Astrocyte of the spinal cord (primary cell): ENCODE measurements at regions not wholly inside any gene's neighbourhood (a gene's known extent, or its start where the extent isn't known, plus 50 kb on each side); places are given as distances from the start of the nearest gene placed in this dataset.

Source experiments
- DNase-seq: peaks from one replicate; pipeline ENCODE4 v3.0.0; 2011; ENCODE audit warnings: low read depth, low spot score
- H3K4me3 ChIP-seq: 2 replicates; pipeline ENCODE4 v1.5.1; 2011; ENCODE audit warnings: low read depth, mild to moderate bottlenecking, low read length, moderate library complexity
- CTCF ChIP-seq: IDR thresholded peaks from 2 replicates; pipeline ENCODE4 v1.5.1; 2012; ENCODE audit warnings: low read depth, mild to moderate bottlenecking, low read length, inconsistent platforms
- in situ Hi-C: cut with HindIII; loops from 2 replicates; pipeline ENCODE4 v1.10.0; 2017; ENCODE audit warnings: low sequenced_read_pairs

- in situ Hi-C loops: no loop called here
- no peak overlapping the region for H3K4me3 ChIP-seq
- TF ChIP-seq CTCF: no peak
- no peak for DNase-seq
These were observed 989.4 kb upstream of the NXPH2 start for GRCh38 chr2:139769633-139770032.

- DNase-seq: no peak
- in situ Hi-C loops: no loop called here
- no peak for TF ChIP-seq CTCF
- H3K4me3 ChIP-seq: no peak overlapping the region
These were observed 983.5 kb upstream of the NXPH2 start for GRCh38 chr2:139763705-139764104.

- H3K4me3 ChIP-seq: no peak overlapping the region
- no peak for TF ChIP-seq CTCF
- no peak for DNase-seq
- in situ Hi-C loops: no loop called here
These were observed 978.9 kb upstream of the NXPH2 start for GRCh38 chr2:139759000-139759505.

GRCh38 chr2:139746901-139747300 lies 966.7 kb upstream of the NXPH2 start:
- in situ Hi-C loops: no loop called here
- no peak for DNase-seq
- no peak for TF ChIP-seq CTCF
- no peak overlapping the region for H3K4me3 ChIP-seq

- TF ChIP-seq CTCF: no peak
- in situ Hi-C loops: no loop called here
- no peak for DNase-seq
- H3K4me3 ChIP-seq: no peak overlapping the region
These were observed 964.1 kb upstream of the NXPH2 start for GRCh38 chr2:139744273-139744672.

- DNase-seq: no peak
These were observed 962.3 kb upstream of the NXPH2 start for GRCh38 chr2:139742216-139743172.

More at GRCh38 chr2:139742216-139743172, 962.3 kb upstream of the NXPH2 start:
- H3K4me3 ChIP-seq: no peak overlapping the region
- no peak for TF ChIP-seq CTCF
- in situ Hi-C loops: no loop called here
